Vagina (tissue), 2 donors: ENCODE measurements at regions not wholly inside any gene's neighbourhood (a gene's known extent, or its start where the extent isn't known, plus 50 kb on each side); places are given as distances from the start of the nearest gene placed in this dataset.

Source experiments
- DNase-seq, 2 donors: peaks; one replicate each; pipeline ENCODE4 v3.0.0-alpha.2; 2017; ENCODE audit errors: extremely low spot score in 2 of 2
- H3K27ac ChIP-seq: fragments of 200-600 bp; sonication (generic); one replicate; pipeline ENCODE4 v1.5.1; 2019
- H3K27me3 ChIP-seq: fragments of 200-600 bp; sonication (generic); one replicate; pipeline ENCODE4 v1.5.1; 2019
- H3K36me3 ChIP-seq, 2 donors: fragments of 200-600 bp; sonication (generic); one replicate each; pipeline ENCODE4 v1.5.1; 2017 to 2019
- H3K4me1 ChIP-seq: fragments of 200-600 bp; sonication (generic); one replicate; pipeline ENCODE4 v1.5.1; 2019
- H3K4me3 ChIP-seq, 2 donors: fragments of 200-600 bp; sonication (generic); 1 replicate in 1 of 2; 2 replicates in 1 of 2; pipeline ENCODE4 v1.5.1; 2016 to 2019
- H3K9me3 ChIP-seq: fragments of 200-600 bp; sonication (generic); one replicate; pipeline ENCODE4 v1.5.1; 2019
- POLR2A ChIP-seq, 2 donors: fragments of 450-650 bp; IDR thresholded peaks; one replicate each; pipeline ENCODE4 v1.6.1; 2017; ENCODE audit warnings: antibody characterized with exemption in 2 of 2, mild to moderate bottlenecking in 2 of 2, moderate library complexity in 2 of 2
- POLR2AphosphoS5 ChIP-seq, 2 donors: sonication (generic); formaldehyde crosslinking; IDR thresholded peaks; one replicate each; pipeline ENCODE4 v1.9.0; 2017; ENCODE audit warnings: antibody characterized with exemption in 2 of 2, mild to moderate bottlenecking in 2 of 2, low read depth in 1 of 2; ENCODE audit not compliant: insufficient read depth in 1 of 2
- intact Hi-C: fragments of 100-400 bp; cut with DNase I; formaldehyde crosslinking; loops from one replicate; pipeline ENCODE4 v1.15.1; 2023
- TF ChIP-seq, protein P1 (sequence below), 3 experiments: fragments of 450-650 bp in 2 of 3; fragments of 200-600 bp in 1 of 3; sonication (generic) in 1 of 3; IDR thresholded peaks; one replicate each; pipeline ENCODE4 v1.5.1; 2017 to 2019; ENCODE audit warnings: antibody characterized with exemption in 3 of 3, mild to moderate bottlenecking in 2 of 3, moderate library complexity in 2 of 3

DNA sequence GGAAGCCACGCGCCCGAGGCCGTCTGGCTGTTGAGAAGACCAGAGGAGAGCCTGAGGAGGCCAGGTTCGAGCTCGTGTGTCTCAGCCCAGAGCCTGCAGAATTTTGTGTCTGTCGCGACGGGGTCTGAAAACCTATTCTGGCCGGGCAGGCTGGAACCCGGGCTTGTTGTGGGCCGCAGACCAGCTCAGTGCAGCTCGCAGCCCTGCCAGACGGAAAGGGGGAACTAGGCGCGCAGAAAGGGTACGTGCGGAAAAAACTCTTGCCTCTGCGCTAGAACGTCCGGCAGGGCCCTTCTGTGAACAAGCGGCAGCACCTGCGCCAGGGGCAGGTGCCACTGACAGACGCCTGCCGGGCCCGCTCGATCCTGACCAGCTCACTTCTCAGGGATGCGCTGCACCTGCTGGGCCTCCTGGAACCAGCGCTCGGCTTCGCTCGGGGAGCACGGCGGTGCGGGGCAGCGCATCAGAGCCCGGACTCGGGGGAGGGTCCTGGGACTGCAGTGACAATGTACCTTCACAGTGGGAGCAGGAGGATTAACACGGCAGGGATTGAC lies 409.3 kb downstream of the BRD1 start:
- H3K27me3 ChIP-seq, result no peaks in the 10 kb centered on the region
- intact Hi-C loops, result no loop called here
- H3K4me1 ChIP-seq, result no peaks in the 10 kb centered on the region
- no peak overlapping the region for H3K4me3 ChIP-seq
- no peaks in the 10 kb centered on the region for H3K9me3 ChIP-seq
- no peak for DNase-seq
- H3K36me3 ChIP-seq, result no peaks in the 10 kb centered on the region
- no peak for TF ChIP-seq POLR2AphosphoS5 (IDR thresholded peaks at IDR 0.05; ENCODE audit: insufficient read depth in 1 of 2, low read depth in 1 of 2)
- TF ChIP-seq POLR2A (IDR thresholded peaks at IDR 0.05), result no peak
- TF ChIP-seq, protein P1, sequence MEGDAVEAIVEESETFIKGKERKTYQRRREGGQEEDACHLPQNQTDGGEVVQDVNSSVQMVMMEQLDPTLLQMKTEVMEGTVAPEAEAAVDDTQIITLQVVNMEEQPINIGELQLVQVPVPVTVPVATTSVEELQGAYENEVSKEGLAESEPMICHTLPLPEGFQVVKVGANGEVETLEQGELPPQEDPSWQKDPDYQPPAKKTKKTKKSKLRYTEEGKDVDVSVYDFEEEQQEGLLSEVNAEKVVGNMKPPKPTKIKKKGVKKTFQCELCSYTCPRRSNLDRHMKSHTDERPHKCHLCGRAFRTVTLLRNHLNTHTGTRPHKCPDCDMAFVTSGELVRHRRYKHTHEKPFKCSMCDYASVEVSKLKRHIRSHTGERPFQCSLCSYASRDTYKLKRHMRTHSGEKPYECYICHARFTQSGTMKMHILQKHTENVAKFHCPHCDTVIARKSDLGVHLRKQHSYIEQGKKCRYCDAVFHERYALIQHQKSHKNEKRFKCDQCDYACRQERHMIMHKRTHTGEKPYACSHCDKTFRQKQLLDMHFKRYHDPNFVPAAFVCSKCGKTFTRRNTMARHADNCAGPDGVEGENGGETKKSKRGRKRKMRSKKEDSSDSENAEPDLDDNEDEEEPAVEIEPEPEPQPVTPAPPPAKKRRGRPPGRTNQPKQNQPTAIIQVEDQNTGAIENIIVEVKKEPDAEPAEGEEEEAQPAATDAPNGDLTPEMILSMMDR (IDR thresholded peaks at IDR 0.05), result no peak
- no peak overlapping the region for H3K27ac ChIP-seq

GRCh38 chr22:49417833-49418232 lies 409.8 kb downstream of the BRD1 start:
- no peak for DNase-seq
- Histone ChIP-seq H3K27me3 (no peaks in the 10 kb centered on the region), H3K4me1 (no peaks in the 10 kb centered on the region), H3K4me3 (no peak overlapping the region), H3K36me3 (no peaks in the 10 kb centered on the region), H3K27ac (no peak overlapping the region), H3K9me3 (no peaks in the 10 kb centered on the region)
- intact Hi-C loops, result no loop called here
- TF ChIP-seq POLR2A (IDR thresholded peaks at IDR 0.05), result no peak
- TF ChIP-seq POLR2AphosphoS5 (IDR thresholded peaks at IDR 0.05; ENCODE audit: insufficient read depth in 1 of 2, low read depth in 1 of 2), result no peak
- TF ChIP-seq, protein P1 (IDR thresholded peaks at IDR 0.05), result no peak

DNA sequence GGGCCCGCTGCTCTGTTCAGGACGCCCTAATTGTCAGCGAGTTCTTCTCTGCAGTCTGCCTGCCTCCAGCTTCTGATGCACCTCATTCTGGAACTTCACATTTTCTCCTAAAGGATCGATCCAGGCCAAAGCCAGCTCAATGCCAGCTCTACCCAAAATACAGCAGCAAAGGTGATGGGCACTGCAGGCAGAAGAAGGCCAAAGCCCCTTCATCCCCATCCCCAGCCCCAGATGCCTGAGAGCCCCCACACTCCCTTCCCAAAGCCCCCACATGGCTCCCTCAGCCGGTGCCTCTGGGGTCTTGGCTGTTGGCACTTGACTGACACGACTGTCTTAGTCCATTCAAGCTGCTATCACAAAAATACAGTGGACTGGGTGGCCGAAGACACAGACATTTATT lies 410.3 kb downstream of the BRD1 start:
- Histone ChIP-seq H3K27me3 (no peaks in the 10 kb centered on the region), H3K4me1 (no peaks in the 10 kb centered on the region), H3K36me3 (no peaks in the 10 kb centered on the region), H3K9me3 (no peaks in the 10 kb centered on the region), H3K4me3 (no peak overlapping the region), H3K27ac (no peak overlapping the region)
- TF ChIP-seq POLR2AphosphoS5 (IDR thresholded peaks at IDR 0.05; ENCODE audit: insufficient read depth in 1 of 2, low read depth in 1 of 2) (no peak), POLR2A (IDR thresholded peaks at IDR 0.05) (no peak)
- TF ChIP-seq, protein P1 (IDR thresholded peaks at IDR 0.05), result no peak
- DNase-seq, result no peak
- intact Hi-C loops, result no loop called here

DNA sequence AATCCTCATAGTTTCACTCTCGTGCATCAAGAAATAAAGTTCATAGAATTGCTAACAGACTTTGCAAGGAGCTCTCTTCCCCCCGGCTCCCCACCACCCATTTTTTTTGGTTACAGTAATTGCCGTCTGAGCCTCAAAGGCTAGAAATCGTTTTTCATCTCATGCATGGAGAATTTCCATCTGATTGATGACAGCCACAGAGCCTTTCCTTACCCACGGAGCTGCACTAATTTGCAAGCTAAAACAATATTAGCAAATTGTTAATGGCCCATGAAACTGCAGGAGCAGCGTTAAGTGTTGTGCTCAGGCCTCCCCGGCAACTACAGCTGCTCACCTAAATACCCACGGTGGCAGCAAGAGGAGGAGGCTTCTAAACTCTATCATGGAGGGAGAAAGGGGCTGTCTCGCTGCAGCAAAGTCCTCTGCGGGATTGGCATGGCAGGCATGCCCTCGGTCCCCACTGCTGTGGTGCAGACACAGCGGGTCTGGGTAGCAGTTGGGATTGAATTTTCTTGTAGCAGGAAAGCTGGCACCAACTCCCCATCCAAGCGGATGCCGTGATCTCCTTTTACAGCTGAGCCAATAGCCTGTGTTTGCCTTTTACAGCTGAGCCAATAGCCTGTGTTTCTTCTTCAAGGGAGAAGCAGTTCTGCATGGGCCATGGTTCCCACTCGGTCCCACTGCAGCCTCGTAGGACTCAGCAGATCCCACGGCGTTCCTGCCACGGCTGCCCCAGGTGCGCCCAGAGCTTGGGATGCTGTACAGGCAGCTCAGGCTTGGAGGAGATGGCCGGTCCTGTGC lies 412.3 kb downstream of the BRD1 start:
- no peak for DNase-seq
- intact Hi-C loops, result no loop called here

More for the DNA sequence above, 412.3 kb downstream of the BRD1 start:
- TF ChIP-seq, protein P1 (IDR thresholded peaks at IDR 0.05), result no peak
- TF ChIP-seq POLR2A (IDR thresholded peaks at IDR 0.05) (no peak), POLR2AphosphoS5 (IDR thresholded peaks at IDR 0.05; ENCODE audit: insufficient read depth in 1 of 2, low read depth in 1 of 2) (no peak)
- Histone ChIP-seq H3K27ac (no peak overlapping the region), H3K4me1 (no peaks in the 10 kb centered on the region), H3K9me3 (no peaks in the 10 kb centered on the region), H3K4me3 (no peak overlapping the region), H3K27me3 (no peaks in the 10 kb centered on the region), H3K36me3 (no peaks in the 10 kb centered on the region)
